ENCODE measurements at regions not wholly inside any gene's neighbourhood (a gene's known extent, or its start where the extent isn't known, plus 50 kb on each side); places are given as distances from the start of the nearest gene placed in this dataset.

DNA sequence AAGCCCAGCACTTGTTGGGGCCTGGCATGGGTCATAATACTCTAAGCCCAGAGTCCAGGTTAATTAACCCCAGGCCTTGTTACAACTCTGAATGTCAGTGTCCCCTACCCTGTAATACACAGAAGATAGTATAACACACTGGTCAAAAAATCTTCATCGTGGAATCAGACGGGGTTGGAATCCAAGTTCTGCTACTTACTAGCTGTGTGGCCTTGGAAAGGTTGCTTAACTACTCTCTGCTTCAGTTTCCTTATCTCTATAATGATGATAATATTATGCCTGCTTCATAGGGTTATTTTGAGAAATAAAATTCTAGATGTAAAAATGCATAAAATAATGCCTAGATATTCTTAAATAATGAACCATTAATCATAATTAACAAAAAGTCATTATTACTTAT lies 77.8 kb upstream of the CTTNBP2NL start:
- TF ChIP-seq, protein P1, sequence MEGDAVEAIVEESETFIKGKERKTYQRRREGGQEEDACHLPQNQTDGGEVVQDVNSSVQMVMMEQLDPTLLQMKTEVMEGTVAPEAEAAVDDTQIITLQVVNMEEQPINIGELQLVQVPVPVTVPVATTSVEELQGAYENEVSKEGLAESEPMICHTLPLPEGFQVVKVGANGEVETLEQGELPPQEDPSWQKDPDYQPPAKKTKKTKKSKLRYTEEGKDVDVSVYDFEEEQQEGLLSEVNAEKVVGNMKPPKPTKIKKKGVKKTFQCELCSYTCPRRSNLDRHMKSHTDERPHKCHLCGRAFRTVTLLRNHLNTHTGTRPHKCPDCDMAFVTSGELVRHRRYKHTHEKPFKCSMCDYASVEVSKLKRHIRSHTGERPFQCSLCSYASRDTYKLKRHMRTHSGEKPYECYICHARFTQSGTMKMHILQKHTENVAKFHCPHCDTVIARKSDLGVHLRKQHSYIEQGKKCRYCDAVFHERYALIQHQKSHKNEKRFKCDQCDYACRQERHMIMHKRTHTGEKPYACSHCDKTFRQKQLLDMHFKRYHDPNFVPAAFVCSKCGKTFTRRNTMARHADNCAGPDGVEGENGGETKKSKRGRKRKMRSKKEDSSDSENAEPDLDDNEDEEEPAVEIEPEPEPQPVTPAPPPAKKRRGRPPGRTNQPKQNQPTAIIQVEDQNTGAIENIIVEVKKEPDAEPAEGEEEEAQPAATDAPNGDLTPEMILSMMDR (IDR thresholded peaks at IDR 0.05 in 8 of 11, conservative IDR thresholded peaks at IDR 0.05 in 3 of 11), result no peak
- TF ChIP-seq POLR2A (IDR thresholded peaks at IDR 0.05), result no peak
